Panc1 (cell line): ENCODE measurements at regions not wholly inside any gene's neighbourhood (a gene's known extent, or its start where the extent isn't known, plus 50 kb on each side); places are given as distances from the start of the nearest gene placed in this dataset.

Experiments
- ATAC-seq: fragments of 200-7000 bp; cut with Tn5 transposase; 2 replicates; pipeline ENCODE4 v1.9.1; 2020; ENCODE audit warnings: mild to moderate bottlenecking, moderate library complexity
- BruUV-seq: library from RNA; stranded (reverse); fragments of 400-500 nt; replicated peaks from 2 replicates; lab custom pipeline; 2021; lab: Mats Ljungman, UMichigan
- CTCF ChIA-PET: fragments of 300-600 bp; sonication (Branson Sonifier 250); formaldehyde crosslinking; loops from one replicate; lab custom pipeline; 2022; ENCODE audit warnings: antibody characterized with exemption; lab: Charles Lee
- POLR2A ChIA-PET: fragments of 300-600 bp; sonication (Branson Sonifier 250); formaldehyde crosslinking; loops from one replicate; lab custom pipeline; 2022; ENCODE audit warnings: antibody characterized with exemption; lab: Charles Lee
- DNase-seq: peaks from one replicate; pipeline ENCODE4 v3.0.0-alpha.2; 2010; ENCODE audit warnings: low read depth, low spot score
- H3K27ac ChIP-seq: 2 replicates; pipeline ENCODE4 v1.5.1; 2011; ENCODE audit warnings: mild to moderate bottlenecking, low read length, inconsistent platforms
- H3K27me3 ChIP-seq: fragments of 200-500 bp; sonication (Bioruptor generic); 2 replicates; pipeline ENCODE4 v1.6.0; 2014; ENCODE audit warnings: low read length, inconsistent platforms; ENCODE audit not compliant: control insufficient read depth, insufficient read depth
- H3K36me3 ChIP-seq: fragments of 200-500 bp; sonication (Bioruptor generic); 2 replicates; pipeline ENCODE4 v1.5.1; 2014; ENCODE audit warnings: inconsistent platforms, mild to moderate bottlenecking, low read length, moderate library complexity; ENCODE audit not compliant: control insufficient read depth, insufficient read depth
- H3K4me1 ChIP-seq: 2 replicates; pipeline ENCODE4 v1.5.1; 2011; ENCODE audit warnings: inconsistent platforms, mild to moderate bottlenecking, low read length, moderate library complexity; ENCODE audit not compliant: control insufficient read depth, insufficient read depth
- H3K4me3 ChIP-seq, 2 experiments: 2 replicates each; pipeline ENCODE4 v1.5.1; 2011 to 2012; ENCODE audit warnings: low read depth in 2 of 2, low read length in 2 of 2, mild to moderate bottlenecking in 2 of 2, inconsistent platforms in 1 of 2, moderate library complexity in 1 of 2
- H3K9me3 ChIP-seq: fragments of 200-500 bp; sonication (Bioruptor generic); 2 replicates; pipeline ENCODE4 v1.5.1; 2014; ENCODE audit warnings: low read depth, mild to moderate bottlenecking, inconsistent platforms, low read length, moderate library complexity; ENCODE audit not compliant: control insufficient read depth, insufficient read depth
- POLR2AphosphoS5 ChIP-seq: IDR thresholded peaks from 2 replicates; pipeline ENCODE4 v1.6.1; 2012; ENCODE audit warnings: mild to moderate bottlenecking, low read depth, low read length, moderate library complexity
- SIN3A ChIP-seq: IDR thresholded peaks from 2 replicates; pipeline ENCODE4 v1.6.1; 2012; ENCODE audit warnings: low read depth, mild to moderate bottlenecking, low read length, moderate library complexity, borderline replicate concordance; ENCODE audit not compliant: insufficient read depth
- TCF7L2 ChIP-seq: IDR thresholded peaks from 2 replicates; pipeline ENCODE4 v1.6.1; 2011; ENCODE audit warnings: mild to moderate bottlenecking, low read depth, low read length, inconsistent platforms
- in situ Hi-C: cut with HindIII; loops from 2 replicates; pipeline ENCODE4 v1.10.0; 2016; ENCODE audit warnings: low sequenced_read_pairs, low pct_unique_long_range_greater_than_20kb
- intact Hi-C: fragments of 100-400 bp; cut with micrococcal nuclease; formaldehyde crosslinking; loops from one replicate; pipeline ENCODE4 v1.10.0; 2022; ENCODE audit not compliant: unreplicated experiment
- TF ChIP-seq, protein P1 (sequence below), 2 experiments: IDR thresholded peaks; 2 replicates each; pipeline ENCODE4 v1.6.1; 2011 to 2012; ENCODE audit warnings: low read depth in 2 of 2, control low read depth in 1 of 2, low read length in 1 of 2, mild to moderate bottlenecking in 1 of 2, moderate library complexity in 1 of 2; ENCODE audit not compliant: insufficient read depth in 1 of 2
- TF ChIP-seq, protein P2 (sequence below): fragments of 450-650 bp; IDR thresholded peaks from 2 replicates; pipeline ENCODE4 v1.5.1; 2017; ENCODE audit warnings: mild to moderate bottlenecking

DNA sequence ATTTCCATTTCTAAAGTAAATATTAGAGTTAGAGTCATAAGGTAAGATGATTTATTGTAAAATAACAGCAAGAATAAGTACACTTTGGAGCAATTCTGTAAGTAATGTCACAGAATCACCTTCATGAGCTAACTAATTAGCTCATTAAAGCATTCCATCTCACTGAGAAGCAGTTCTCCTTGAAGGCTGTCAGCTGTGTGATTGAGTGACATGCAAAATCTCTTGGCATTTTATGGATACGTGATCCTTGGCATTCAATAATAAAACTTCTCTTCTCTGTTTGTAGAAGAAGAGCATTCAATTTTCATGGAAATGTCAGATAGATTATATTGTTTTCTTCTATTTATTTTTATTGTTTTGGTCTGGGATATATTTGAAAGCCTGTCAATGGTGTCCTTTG is 1389.3 kb downstream of the GATA3 start:
- intact Hi-C loops (no loop called here), in situ Hi-C loops (no loop called here)
- ChIA-PET POLR2A (no interaction called here), CTCF (no interaction called here)
- no peak for TF ChIP-seq TCF7L2
- TF ChIP-seq, protein P1, sequence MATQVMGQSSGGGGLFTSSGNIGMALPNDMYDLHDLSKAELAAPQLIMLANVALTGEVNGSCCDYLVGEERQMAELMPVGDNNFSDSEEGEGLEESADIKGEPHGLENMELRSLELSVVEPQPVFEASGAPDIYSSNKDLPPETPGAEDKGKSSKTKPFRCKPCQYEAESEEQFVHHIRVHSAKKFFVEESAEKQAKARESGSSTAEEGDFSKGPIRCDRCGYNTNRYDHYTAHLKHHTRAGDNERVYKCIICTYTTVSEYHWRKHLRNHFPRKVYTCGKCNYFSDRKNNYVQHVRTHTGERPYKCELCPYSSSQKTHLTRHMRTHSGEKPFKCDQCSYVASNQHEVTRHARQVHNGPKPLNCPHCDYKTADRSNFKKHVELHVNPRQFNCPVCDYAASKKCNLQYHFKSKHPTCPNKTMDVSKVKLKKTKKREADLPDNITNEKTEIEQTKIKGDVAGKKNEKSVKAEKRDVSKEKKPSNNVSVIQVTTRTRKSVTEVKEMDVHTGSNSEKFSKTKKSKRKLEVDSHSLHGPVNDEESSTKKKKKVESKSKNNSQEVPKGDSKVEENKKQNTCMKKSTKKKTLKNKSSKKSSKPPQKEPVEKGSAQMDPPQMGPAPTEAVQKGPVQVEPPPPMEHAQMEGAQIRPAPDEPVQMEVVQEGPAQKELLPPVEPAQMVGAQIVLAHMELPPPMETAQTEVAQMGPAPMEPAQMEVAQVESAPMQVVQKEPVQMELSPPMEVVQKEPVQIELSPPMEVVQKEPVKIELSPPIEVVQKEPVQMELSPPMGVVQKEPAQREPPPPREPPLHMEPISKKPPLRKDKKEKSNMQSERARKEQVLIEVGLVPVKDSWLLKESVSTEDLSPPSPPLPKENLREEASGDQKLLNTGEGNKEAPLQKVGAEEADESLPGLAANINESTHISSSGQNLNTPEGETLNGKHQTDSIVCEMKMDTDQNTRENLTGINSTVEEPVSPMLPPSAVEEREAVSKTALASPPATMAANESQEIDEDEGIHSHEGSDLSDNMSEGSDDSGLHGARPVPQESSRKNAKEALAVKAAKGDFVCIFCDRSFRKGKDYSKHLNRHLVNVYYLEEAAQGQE (IDR thresholded peaks at IDR 0.05; ENCODE audit: insufficient read depth in 1 of 2, low read depth in 2 of 2, low read length in 1 of 2) = no peak
- TF ChIP-seq, protein P2, sequence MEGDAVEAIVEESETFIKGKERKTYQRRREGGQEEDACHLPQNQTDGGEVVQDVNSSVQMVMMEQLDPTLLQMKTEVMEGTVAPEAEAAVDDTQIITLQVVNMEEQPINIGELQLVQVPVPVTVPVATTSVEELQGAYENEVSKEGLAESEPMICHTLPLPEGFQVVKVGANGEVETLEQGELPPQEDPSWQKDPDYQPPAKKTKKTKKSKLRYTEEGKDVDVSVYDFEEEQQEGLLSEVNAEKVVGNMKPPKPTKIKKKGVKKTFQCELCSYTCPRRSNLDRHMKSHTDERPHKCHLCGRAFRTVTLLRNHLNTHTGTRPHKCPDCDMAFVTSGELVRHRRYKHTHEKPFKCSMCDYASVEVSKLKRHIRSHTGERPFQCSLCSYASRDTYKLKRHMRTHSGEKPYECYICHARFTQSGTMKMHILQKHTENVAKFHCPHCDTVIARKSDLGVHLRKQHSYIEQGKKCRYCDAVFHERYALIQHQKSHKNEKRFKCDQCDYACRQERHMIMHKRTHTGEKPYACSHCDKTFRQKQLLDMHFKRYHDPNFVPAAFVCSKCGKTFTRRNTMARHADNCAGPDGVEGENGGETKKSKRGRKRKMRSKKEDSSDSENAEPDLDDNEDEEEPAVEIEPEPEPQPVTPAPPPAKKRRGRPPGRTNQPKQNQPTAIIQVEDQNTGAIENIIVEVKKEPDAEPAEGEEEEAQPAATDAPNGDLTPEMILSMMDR = no peak
- no peak for TF ChIP-seq SIN3A
- no peak for TF ChIP-seq POLR2AphosphoS5
- H3K4me1 ChIP-seq = no peaks in the 10 kb centered on the region
- H3K4me3 ChIP-seq = no peak overlapping the region
- H3K27me3 ChIP-seq = no peaks in the 10 kb centered on the region
- H3K36me3 ChIP-seq = no peaks in the 10 kb centered on the region
- BruUV-seq = no TSS peak
- DNase-seq (no peak), ATAC-seq (no peak)
- H3K27ac ChIP-seq = no peak overlapping the region
- H3K9me3 ChIP-seq = no peaks in the 10 kb centered on the region

DNA sequence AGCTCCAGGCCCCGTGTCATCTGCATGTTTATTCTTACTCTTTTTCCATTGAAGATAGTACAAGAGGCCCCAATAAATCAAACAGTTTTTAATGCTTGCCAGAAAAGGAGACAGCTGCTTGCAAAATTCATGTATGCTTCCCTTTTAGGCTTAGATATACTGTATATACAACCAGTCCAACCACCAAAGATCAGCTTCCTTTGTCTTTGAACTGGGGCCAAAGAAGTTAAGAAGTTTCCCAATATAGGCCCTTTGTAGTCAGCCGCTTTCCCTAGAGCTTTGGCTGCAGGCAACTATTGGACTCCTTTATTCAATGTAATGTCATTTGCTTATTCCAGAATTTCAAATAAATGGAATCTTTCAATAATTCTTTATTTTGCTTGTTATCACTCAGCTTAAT is 1395.0 kb downstream of the GATA3 start:
- POLR2A ChIA-PET = no interaction called here

More for the DNA sequence above, 1395.0 kb downstream of the GATA3 start:
- Histone ChIP-seq H3K4me1 (no peaks in the 10 kb centered on the region), H3K36me3 (no peaks in the 10 kb centered on the region), H3K27me3 (no peaks in the 10 kb centered on the region), H3K9me3 (no peaks in the 10 kb centered on the region), H3K4me3 (no peak overlapping the region), H3K27ac (no peak overlapping the region)
- in situ Hi-C loops (no loop called here), intact Hi-C loops (no loop called here)
- TF ChIP-seq POLR2AphosphoS5 (no peak), TCF7L2 (no peak), SIN3A (no peak)
- TF ChIP-seq, protein P2 = no peak
- TF ChIP-seq, protein P1 (IDR thresholded peaks at IDR 0.05; ENCODE audit: insufficient read depth in 1 of 2, low read depth in 2 of 2, low read length in 1 of 2) = no peak
- ATAC-seq = no peak
- CTCF ChIA-PET = no interaction called here
- no peak for DNase-seq
- no TSS peak for BruUV-seq
